ENCODE measurements at regions not wholly inside any gene's neighbourhood (a gene's known extent, or its start where the extent isn't known, plus 50 kb on each side); places are given as distances from the start of the nearest gene placed in this dataset.

DNA sequence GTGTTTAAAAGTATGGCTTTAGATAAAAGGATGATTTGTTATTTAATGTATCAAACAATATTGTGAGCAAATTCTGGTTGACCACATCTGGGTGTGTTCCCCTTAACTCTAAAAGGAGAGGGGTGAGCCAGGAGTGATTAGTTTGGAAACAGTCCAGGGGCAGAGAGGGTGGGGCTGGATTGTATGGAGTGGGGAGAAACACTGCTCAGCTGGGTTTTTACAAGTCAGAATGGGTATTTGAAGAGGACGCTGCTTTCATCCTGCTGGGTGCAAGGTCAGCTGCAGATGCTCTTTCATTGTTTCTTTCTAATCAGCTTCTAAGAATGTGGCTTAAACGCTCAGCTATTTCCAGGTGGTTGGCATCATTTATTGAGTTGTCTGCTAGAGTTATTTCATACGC is 82.8 kb upstream of the LIMCH1 start:
- DNase-seq (ENCODE audit: low spot score) = no peak

DNA sequence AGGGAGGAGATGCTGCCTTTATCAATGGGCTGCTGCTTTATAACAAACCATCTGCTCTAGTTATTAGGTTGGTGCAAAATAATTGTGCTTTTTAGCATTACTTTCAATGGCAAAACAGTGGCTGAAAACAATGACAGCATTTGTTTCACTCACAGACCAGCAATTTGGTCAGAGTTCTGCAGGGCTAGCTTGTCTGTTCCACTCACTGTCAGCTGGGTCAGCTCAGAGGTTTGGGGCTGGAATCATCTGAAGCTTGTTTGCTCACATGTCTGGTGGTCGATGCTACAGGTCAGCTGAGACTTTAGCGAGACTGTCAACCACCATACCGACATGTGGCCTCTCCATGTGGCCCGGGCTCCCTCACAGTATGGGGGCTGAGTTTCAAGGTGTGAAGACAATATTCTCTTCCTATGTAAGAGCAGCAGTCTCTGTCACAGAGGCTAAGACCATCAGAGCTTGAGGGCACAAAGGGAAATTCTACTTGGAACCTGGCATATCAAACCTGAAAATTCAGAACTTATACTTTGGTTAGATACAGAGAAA is 81.3 kb upstream of the LIMCH1 start:
- no peak for DNase-seq (ENCODE audit: low spot score)

GRCh38 chr4:41458689-41459088 is 79.3 kb upstream of the LIMCH1 start:
- DNase-seq (ENCODE audit: low spot score) = no peak

GRCh38 chr4:41460641-41461040 is 77.3 kb upstream of the LIMCH1 start:
- no peak for DNase-seq (ENCODE audit: low spot score)

- no peak for DNase-seq (ENCODE audit: low spot score)
These were observed 76.1 kb upstream of the LIMCH1 start for GRCh38 chr4:41461780-41462307.

- DNase-seq (ENCODE audit: low spot score) = no peak
These were observed 72.7 kb upstream of the LIMCH1 start for GRCh38 chr4:41465146-41465761.

GRCh38 chr4:41466249-41466648 is 71.7 kb upstream of the LIMCH1 start:
- no peak for DNase-seq (ENCODE audit: low spot score)

- DNase-seq (ENCODE audit: low spot score) = no peak
These were observed 69.8 kb upstream of the LIMCH1 start for GRCh38 chr4:41468122-41468521.

DNA sequence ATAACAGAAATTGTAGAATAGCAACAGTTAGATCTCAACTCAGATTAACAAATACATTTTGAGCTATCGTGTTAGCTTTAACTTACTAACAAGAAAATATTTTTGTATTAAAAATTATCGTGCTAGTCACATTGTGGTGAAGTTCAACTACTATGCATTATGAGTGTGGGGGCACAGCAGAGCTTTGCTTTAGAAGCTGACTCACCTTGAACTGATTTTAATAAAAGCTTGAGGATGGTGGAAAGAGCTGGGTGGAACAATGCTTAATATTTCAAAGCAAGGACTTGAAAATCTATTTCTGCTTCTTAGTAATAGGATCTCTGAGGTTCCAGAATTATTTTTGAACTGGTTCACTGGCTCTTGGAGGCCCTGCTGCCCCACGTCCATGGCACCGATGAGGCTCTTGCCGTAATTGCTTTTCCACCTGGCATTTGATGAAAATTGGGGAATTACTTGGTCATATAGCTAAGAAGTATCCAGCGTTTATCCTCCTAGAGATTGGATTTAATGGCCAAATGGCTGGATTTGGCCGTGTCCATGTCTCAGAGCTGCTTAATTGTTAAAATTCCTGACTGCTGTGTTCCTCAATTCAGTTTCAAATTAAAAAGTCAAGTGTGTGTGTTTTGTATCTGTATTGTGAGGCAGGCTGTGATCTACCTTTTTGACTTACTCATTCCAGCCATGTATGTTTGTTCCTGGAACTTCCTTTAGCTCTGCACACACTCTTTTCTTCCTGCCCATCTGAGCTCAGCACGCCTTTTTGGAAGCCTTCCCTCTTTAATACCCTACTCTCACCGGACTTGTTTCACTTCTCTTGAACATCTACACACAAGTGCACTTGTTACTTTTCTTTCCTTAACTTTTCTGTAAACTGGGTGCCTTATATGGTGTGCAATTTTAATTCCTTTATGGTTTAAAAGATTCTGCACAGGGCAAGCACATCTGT is 66.6 kb upstream of the LIMCH1 start:
- DNase-seq (ENCODE audit: low spot score) = no peak

GRCh38 chr4:41472081-41472480 is 65.9 kb upstream of the LIMCH1 start:
- no peak for DNase-seq (ENCODE audit: low spot score)

- no peak for DNase-seq (ENCODE audit: low spot score)
These were observed 64.8 kb upstream of the LIMCH1 start for GRCh38 chr4:41473176-41473575.

- no peak for DNase-seq (ENCODE audit: low spot score)
These were observed 62.6 kb upstream of the LIMCH1 start for GRCh38 chr4:41475402-41475801.

- no peak for DNase-seq (ENCODE audit: low spot score)
These were observed 61.6 kb upstream of the LIMCH1 start for GRCh38 chr4:41476310-41476885.

GRCh38 chr4:41477181-41477905 is 60.6 kb upstream of the LIMCH1 start:
- DNase-seq (ENCODE audit: low spot score) = no peak

DNA sequence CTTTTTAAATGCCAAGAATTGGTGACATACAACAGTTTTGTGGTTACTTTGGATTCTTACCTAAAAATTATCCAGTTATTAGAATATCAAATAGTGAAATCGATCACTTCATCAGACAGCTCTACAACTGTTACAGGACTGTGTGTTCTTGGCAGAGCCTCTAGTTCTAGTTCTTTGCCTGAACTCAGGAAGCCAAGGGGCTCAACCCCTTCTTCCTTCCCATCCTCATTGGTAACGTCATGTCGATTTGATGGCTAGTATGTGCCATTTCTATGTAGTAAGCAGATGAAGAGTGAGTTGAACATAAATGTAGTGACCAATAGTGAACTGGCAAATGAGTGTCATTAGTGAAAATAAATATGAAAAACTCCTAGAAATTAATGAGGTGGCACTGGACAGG is 59.4 kb upstream of the LIMCH1 start:
- DNase-seq (ENCODE audit: low spot score) = no peak

- DNase-seq (ENCODE audit: low spot score) = no peak
These were observed 57.1 kb upstream of the LIMCH1 start for GRCh38 chr4:41480896-41481311.

DNA sequence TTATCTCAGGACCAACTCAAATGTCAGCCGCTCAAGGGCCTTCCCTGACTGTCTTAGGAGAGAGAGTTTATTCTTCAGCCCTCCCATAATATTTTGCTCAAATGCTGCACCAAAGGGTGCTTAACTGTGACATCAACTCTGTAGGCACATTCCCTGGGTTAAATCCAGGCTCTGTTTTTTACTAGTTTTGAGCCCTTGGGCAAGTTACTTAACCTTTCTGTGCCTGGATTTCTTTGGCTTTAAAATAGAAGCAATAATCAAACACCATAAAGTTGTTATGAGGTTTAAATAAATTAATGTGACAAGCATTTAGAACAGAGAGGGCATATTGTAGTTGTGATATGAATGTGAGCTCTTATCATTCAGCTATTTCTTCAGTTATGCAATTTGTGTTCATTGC is 54.2 kb upstream of the LIMCH1 start:
- DNase-seq (ENCODE audit: low spot score) = no peak

DNA sequence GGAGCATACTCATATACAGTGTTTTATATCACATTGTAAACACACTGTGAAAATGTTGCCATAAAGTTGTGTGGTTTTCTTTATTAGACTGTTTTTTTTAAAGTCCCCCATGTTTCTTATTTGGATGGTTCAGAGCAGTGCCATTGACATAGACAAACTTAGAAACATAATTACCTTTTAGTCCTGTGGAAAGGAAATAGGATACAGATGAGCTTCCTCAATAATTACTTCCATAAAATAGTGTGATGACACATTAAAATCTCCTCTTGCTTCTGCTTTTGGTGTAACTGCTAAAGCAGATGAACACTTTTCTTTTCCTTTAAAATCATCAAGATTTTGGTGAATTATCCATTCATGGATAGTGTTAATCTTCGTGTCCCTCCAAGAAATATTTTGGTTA is 52.9 kb upstream of the LIMCH1 start:
- DNase-seq (ENCODE audit: low spot score) = no peak

GRCh38 chr4:41487868-41488440 is 50.0 kb upstream of the LIMCH1 start:
- no peak for DNase-seq (ENCODE audit: low spot score)
